HUES64 (cell line): ENCODE measurements at regions not wholly inside any gene's neighbourhood (a gene's known extent, or its start where the extent isn't known, plus 50 kb on each side); places are given as distances from the start of the nearest gene placed in this dataset.

Experiments
- H3K27ac ChIP-seq: 2 replicates; pipeline ENCODE4 v1.7.0; 2013; ENCODE audit warnings: low read depth, low read length, inconsistent platforms
- H3K27me3 ChIP-seq: 2 replicates; pipeline ENCODE4 v1.6.1; 2013; ENCODE audit warnings: mild to moderate bottlenecking, low read length; ENCODE audit not compliant: insufficient read depth
- H3K36me3 ChIP-seq: 2 replicates; pipeline ENCODE4 v1.6.1; 2013; ENCODE audit warnings: mild to moderate bottlenecking, low read length; ENCODE audit not compliant: insufficient read depth
- H3K4me1 ChIP-seq: 2 replicates; pipeline ENCODE4 v1.6.1; 2013; ENCODE audit warnings: mild to moderate bottlenecking, low read length, moderate library complexity; ENCODE audit not compliant: insufficient read depth
- H3K4me3 ChIP-seq: 2 replicates; pipeline ENCODE4 v1.5.1; 2013; ENCODE audit warnings: mild to moderate bottlenecking, low read length, moderate library complexity
- H3K9ac ChIP-seq: 2 replicates; pipeline ENCODE4 v1.6.1; 2013; ENCODE audit warnings: mild to moderate bottlenecking, low read depth, low read length
- H3K9me3 ChIP-seq: 2 replicates; pipeline ENCODE4 v1.6.1; 2013; ENCODE audit warnings: low read depth, low read length; ENCODE audit not compliant: insufficient read depth
- WGBS: fragments of 150-250, 120-280 bp; methylation state at CpG from one replicate; pipeline ENCODE4 v1.1.7; 2013; ENCODE audit warnings: missing lambda C conversion rate; 5-methylcytosine and 5-hydroxymethylcytosine counted together

DNA sequence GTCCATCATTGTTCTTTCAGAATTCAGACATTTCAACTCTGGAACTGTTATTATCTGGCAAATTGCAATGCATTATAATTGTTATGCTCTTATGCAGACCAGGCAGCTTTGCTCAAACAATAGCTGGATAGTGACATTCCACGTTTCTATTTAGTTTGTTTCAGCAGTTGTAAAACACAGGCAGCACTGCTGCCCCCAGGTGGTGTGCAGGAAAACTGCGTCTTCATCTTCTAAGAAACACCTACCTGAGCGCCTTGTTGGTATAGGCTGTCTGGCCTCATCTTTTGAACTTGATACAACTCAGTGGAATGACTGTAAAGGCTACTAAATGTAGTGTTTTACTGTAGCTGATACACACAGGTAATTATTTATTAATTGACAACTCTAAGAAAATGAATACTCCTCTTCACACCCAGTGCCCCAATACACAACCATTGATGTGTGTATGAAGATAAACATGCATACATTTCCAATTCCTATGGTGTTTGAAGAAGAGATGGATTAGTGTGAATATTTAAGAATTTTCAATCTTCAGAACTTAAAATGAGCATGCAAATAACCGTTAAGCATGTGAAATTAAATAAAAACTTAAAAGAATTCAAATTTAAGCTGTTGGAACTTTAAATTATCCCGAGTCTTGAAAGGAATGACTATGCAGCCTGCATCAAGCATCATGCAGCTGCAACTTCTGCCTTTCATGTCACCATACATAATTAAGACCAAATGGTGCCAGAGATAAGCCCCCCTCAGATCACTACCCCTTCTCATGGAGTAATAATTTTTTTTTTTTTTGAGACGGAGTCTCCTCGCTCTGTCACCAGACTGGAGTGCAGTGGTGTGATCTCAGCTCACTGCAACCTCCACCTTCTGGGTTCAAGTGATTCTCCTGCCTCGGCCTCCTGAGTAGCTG, 85.6 kb downstream of the CD8B2 start:
- Histone ChIP-seq H3K27me3 (no peaks in the 10 kb centered on the region), H3K9me3 (no peaks in the 10 kb centered on the region), H3K4me3 (no peak overlapping the region), H3K27ac (no peak overlapping the region), H3K9ac (no peak overlapping the region), H3K4me1 (peaks cover 6% of the 10 kb centered on the region), H3K36me3 (no peaks in the 10 kb centered on the region)
- WGBS, result 77% methylated on average over 7 of the region's 8 CpGs

DNA sequence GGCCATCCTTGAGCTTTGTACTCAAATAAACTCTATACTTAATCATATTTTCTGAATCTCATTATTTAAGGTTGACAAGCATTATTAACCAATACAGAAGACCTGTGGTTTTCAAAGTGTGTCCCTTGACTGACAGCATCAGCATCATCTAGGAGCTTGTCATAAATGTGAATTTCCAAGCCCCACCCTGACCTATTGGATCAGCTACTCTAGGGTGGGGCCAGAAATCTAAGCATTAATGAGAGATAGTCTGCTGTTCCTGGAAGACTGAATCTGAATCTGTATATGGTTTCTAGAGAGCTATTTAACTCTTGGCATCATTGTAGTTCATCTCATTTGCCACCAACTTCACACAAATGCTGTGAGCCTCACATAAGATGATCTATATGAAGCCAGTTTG, 86.6 kb downstream of the CD8B2 start:
- H3K9me3 ChIP-seq, result no peaks in the 10 kb centered on the region
- no peak overlapping the region for H3K4me3 ChIP-seq
- no peaks in the 10 kb centered on the region for H3K27me3 ChIP-seq
- no peak overlapping the region for H3K27ac ChIP-seq
- H3K36me3 ChIP-seq, result no peaks in the 10 kb centered on the region
- no peak overlapping the region for H3K9ac ChIP-seq
- peaks cover 6% of the 10 kb centered on the region for H3K4me1 ChIP-seq

DNA sequence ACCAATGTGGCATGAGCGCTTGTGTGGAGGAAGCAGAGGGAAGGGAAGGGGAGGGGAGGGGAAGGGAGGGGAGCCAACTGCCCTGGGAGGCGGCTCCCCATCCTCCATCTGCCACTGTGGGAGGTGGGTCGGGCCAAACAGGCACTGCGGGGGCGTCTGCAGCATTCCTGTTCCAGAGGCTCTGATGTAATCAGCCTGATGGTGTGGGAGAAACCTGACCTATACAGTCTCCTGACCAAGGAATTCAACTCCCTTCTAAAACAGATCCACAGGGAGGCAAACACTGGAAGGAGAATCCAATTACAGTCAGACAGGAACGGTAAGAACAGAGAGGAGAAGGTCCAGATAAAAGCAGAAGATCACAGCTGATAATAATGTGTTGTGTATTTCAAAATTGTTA, 88.8 kb downstream of the CD8B2 start:
- 37% methylated on average over 6 of the region's 6 CpGs for WGBS
- H3K4me3 ChIP-seq, result no peak overlapping the region
- peaks cover 6% of the 10 kb centered on the region for H3K4me1 ChIP-seq
- H3K27ac ChIP-seq, result no peak overlapping the region
- peaks cover 5% of the 10 kb centered on the region for H3K27me3 ChIP-seq
- H3K9ac ChIP-seq, result no peak overlapping the region
- no peaks in the 10 kb centered on the region for H3K9me3 ChIP-seq
- no peaks in the 10 kb centered on the region for H3K36me3 ChIP-seq

DNA sequence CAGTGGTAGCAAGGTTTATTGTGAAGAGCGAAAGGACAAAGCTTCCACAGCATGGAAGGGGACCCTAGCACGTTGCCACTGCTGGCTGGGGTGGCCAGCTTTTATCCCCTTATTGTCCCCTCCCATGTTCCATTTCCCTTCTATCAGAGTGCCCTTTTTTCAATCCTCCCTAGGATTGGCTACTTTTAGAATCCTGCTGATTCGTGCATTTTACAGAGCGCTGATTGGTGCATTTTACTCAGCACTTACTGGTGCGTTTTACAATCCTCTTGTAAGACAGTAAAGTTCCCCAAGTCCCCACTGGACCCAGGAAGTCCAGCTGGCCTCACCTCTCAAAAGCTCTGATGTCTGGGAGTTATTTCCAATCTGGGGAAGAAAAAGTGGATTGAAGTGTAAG, 90.1 kb downstream of the CD8B2 start:
- peaks cover 18% of the 10 kb centered on the region for H3K27me3 ChIP-seq
- WGBS, result 98% methylated on average over 5 of the region's 5 CpGs
- H3K4me1 ChIP-seq, result peaks cover 6% of the 10 kb centered on the region
- no peak overlapping the region for H3K27ac ChIP-seq
- no peak overlapping the region for H3K4me3 ChIP-seq
- no peak overlapping the region for H3K9ac ChIP-seq
- H3K9me3 ChIP-seq, result no peaks in the 10 kb centered on the region
- no peaks in the 10 kb centered on the region for H3K36me3 ChIP-seq

DNA sequence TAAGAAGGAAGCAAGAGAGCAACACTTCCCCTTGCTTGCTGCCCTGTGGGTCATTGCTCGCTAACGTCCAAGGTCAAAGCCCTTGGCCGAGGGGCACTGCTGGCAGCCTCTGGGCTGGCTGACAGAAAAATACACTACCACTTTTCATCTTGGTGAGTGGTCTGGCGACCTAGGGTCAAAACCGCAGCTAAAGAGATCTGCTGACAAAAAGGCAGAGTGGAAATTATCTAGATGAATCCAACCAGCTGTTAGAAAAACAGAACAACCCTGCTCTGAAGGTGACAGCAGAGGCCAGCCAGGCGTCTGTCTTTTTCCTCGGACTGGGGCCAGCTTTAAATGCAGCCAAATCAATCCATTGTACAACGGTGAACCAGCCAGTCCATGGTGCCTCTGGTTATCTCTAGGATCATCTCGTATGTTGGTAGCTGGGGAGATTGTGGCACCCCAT, 92.6 kb downstream of the CD8B2 start:
- Histone ChIP-seq H3K4me1 (peaks cover 6% of the 10 kb centered on the region), H3K4me3 (no peak overlapping the region), H3K9ac (no peak overlapping the region), H3K36me3 (no peaks in the 10 kb centered on the region), H3K27ac (no peak overlapping the region), H3K9me3 (no peaks in the 10 kb centered on the region), H3K27me3 (peaks cover 20% of the 10 kb centered on the region)
- WGBS, result 91% methylated on average over 9 of the region's 9 CpGs

DNA sequence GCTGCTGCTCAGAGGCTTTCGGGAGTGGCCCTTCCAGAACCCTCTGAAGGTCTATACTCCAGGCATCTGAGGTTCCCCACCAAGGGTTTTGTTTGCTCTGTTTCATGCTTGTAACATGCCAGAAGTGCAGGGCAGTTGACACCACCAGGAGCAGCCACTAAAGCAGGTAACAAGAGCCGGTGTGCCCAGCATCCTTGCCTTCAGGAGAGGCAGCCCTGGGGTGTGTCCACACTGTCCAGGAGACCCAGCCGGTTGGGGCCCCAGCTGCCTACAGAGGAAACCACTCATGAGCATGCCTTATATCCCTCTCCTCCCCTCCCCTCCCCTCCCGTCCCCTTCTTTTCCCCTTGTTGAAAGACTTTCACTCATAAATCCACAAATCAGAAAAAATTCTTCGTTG, 93.1 kb downstream of the CD8B2 start:
- no peaks in the 10 kb centered on the region for H3K9me3 ChIP-seq
- H3K4me3 ChIP-seq, result no peak overlapping the region

DNA sequence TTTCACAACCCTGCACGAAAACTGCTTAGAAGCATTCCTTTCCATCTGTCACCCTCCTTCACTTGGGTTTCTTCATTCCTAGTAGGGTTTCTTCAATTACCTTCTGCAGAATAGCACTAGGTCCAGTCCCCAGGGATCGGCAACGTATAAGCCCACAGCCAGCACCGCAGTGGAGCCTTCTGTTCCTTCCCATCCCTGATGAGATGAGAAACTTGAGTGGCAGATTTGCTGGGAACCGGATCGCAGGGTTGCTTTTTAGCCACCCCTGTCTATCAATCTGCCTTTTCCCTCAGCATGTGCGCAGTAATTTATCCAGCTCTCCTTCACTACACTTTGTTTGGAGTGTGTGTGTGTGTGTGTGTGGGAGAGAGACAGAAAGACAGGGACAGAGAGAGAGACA, 94.2 kb downstream of the CD8B2 start:
- no peaks in the 10 kb centered on the region for H3K36me3 ChIP-seq
- H3K4me3 ChIP-seq, result no peak overlapping the region
- no peak overlapping the region for H3K9ac ChIP-seq
- H3K27me3 ChIP-seq, result peaks cover 20% of the 10 kb centered on the region
- H3K4me1 ChIP-seq, result peaks cover 2% of the 10 kb centered on the region
- H3K9me3 ChIP-seq, result no peaks in the 10 kb centered on the region
- H3K27ac ChIP-seq, result no peak overlapping the region
- WGBS, result 91% methylated on average over 6 of the region's 7 CpGs

More for the DNA sequence above, 93.1 kb downstream of the CD8B2 start:
- Histone ChIP-seq H3K4me1 (peaks cover 6% of the 10 kb centered on the region), H3K27me3 (peaks cover 20% of the 10 kb centered on the region), H3K36me3 (no peaks in the 10 kb centered on the region), H3K27ac (no peak overlapping the region), H3K9ac (no peak overlapping the region)
- 93% methylated on average over 5 of the region's 5 CpGs for WGBS

DNA sequence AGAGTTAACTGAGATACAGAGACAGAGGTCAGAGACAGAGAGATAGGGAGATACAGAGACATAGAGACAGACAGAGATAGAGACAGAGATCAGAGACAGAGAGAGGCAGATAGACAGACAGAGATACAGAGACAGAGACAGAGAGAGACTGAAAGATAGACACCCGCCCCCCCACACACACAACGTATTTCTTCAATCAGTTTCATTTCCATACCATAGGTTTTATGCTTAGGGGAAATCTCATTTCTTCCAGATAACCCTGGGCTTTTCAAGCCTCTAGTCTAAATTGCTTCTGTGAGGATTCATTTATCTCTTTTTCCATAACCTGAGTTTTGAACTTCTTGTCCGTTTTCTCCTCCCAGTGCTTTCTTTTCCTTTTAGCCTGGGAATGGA, 94.6 kb downstream of the CD8B2 start:
- H3K27me3 ChIP-seq, result peaks cover 20% of the 10 kb centered on the region
- H3K36me3 ChIP-seq, result no peaks in the 10 kb centered on the region
- H3K4me3 ChIP-seq, result peak overlapping the region; percentile 49; the same call in 1 of the 2 replicates
- no peak overlapping the region for H3K27ac ChIP-seq
- no peak overlapping the region for H3K9ac ChIP-seq
- no peaks in the 10 kb centered on the region for H3K4me1 ChIP-seq
- 55% methylated on average over 3 of the region's 3 CpGs for WGBS
- no peaks in the 10 kb centered on the region for H3K9me3 ChIP-seq

DNA sequence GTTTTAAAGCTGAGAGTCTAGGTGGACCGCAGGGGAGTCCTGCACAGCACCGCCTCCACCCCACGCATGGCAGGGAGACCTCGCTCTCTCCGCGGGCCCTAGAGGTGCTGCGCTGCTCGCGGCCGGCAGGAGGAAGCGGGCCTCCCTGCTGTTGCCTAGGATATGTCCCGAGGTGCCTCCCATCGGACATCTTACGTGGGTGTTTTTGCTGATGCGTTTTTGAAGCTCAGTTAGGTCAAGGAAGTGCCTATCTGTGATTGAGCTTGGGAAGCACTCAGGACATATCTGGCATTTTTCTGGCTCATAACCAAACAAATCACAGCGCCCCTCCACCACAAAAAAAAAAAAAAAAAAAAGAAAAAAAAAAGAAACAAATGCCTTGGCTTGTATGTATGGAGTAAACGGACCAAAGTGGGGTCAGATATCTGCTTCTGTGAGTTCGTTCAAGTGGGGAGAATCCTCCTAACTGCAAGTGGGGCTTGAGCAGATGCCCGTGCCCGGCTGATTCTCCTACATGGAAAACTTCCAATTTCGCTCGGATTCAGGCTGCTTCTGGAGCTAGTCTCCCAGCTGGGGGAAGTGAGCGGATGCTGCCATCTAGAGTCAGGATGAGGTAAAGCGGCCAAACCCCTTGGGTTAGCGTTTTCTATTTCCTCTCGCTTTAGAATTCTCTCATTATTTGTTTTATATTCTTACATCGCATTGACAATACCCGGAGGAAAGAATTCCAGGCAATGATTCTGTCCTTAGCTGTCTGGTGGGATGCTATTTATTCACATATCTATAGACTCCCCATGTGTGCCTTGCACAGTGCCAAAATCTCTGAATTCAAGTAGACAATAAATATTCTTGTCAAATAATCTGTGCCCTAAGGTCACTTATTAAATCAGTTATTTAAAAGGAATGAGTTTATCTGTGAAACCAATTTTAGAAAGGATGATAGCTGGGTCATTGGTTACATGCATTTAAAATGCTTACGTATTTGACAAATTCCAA, 95.3 kb downstream of the CD8B2 start:
- no peak overlapping the region for H3K9ac ChIP-seq
- H3K4me1 ChIP-seq, result no peaks in the 10 kb centered on the region
- peak overlapping the region; percentile 49 for H3K4me3 ChIP-seq
- H3K27me3 ChIP-seq, result peaks cover 20% of the 10 kb centered on the region
- H3K27ac ChIP-seq, result no peak overlapping the region
- no peaks in the 10 kb centered on the region for H3K9me3 ChIP-seq
- H3K36me3 ChIP-seq, result no peaks in the 10 kb centered on the region
- WGBS, result 10% methylated on average over 27 of the region's 29 CpGs

DNA sequence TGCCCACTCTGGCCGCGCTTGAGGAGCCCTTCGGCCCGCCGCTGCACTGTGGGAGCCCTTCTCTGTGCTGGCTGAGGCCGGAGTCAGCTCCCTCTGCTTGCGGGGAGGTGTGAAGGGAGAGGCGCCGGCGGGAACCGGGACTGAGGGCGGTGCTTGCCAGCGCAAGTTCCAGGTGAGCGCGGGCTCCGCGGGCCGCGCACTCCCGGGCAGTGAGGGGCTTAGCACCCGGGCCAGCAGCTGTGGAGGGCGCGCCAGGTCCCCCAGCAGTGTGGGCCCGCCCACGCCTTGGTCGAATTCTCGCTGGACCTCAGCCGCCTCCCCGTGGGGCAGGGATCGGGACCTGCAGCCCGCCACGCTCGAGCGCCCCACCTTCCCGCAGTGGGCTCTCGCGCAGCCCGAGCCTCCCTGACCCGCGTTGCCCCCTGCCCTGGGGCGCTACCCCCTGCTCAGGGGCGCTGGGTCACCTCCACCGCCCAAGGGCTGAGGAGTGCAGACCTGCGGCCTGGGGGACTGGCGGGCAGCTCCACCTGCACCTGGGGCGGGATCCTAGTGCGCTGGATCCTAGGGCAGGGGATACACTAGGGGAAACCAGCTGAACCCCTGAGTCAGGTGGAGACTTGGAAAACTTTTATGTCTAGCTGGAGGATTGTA, 97.3 kb downstream of the CD8B2 start:
- Histone ChIP-seq H3K27me3 (peaks cover 20% of the 10 kb centered on the region), H3K27ac (no peak overlapping the region), H3K4me3 (no peak overlapping the region), H3K9me3 (no peaks in the 10 kb centered on the region), H3K36me3 (no peaks in the 10 kb centered on the region), H3K4me1 (no peaks in the 10 kb centered on the region), H3K9ac (no peak overlapping the region)
- 96% methylated on average over 47 of the region's 47 CpGs for WGBS
